Left kidney (tissue), 1 donor: ENCODE measurements at regions not wholly inside any gene's neighbourhood (a gene's known extent, or its start where the extent isn't known, plus 50 kb on each side); places are given as distances from the start of the nearest gene placed in this dataset.

Experiments used
- DNase-seq: peaks from one replicate; pipeline ENCODE4 v3.0.0-alpha.2; 2013

DNA sequence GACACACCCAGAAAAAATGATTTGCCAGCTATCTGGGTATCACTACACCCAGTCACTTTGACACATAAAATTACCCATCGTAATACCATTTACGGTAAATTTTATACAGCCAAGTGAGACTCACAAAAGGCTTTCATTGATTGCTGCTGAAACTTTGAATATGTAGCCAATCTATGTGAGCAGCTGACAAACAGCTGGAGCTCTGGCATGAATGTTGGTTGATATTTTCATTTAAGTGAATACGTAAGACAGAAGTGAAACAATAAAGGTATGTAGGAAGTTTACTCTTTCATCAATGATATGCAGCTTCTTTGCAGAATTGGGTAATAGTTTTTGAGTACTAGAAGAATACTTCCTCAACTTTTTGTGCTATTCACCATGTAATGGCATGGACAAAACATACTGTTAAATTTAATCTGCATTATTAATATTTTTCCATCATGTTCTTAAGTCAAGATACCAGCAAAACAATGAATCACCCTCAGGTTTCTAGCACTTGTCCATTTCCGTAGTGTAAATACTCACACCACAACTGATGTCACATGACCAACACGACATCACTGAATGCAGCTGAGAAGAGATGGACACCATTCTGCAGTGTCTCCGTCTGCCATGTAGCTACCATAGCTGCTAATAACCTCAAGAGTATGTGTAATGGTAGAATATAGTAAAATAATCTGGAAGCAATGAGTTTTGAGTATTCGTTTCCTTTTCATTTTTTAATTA, 205.9 kb upstream of the HES1 start:
- no peak for DNase-seq

- no peak for DNase-seq
Observed at GRCh38 chr3:193932136-193932535, 203.8 kb upstream of the HES1 start.

GRCh38 chr3:193932576-193932975, 203.4 kb upstream of the HES1 start:
- no peak for DNase-seq

DNA sequence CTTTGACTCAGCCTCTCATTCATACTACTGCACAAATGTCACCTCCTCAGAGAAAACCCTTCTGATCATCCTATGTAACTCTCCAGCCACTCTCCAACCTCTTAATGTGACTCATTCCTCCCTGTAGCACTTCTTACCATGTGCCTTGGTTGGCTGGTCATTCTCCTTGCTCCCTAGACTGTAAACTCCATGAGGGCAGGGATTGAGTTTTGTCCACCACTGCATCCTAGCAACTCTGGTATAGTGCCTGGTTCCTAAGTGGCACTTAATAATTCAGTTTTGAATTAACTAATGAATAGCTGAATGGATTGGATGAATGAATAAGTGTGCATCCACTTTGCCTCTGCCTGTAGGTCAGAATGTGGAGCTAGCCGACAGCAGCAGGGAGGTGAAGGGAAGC, 202.5 kb upstream of the HES1 start:
- DNase-seq = no peak

GRCh38 chr3:193935916-193936315, 200.0 kb upstream of the HES1 start:
- DNase-seq = no peak

DNA sequence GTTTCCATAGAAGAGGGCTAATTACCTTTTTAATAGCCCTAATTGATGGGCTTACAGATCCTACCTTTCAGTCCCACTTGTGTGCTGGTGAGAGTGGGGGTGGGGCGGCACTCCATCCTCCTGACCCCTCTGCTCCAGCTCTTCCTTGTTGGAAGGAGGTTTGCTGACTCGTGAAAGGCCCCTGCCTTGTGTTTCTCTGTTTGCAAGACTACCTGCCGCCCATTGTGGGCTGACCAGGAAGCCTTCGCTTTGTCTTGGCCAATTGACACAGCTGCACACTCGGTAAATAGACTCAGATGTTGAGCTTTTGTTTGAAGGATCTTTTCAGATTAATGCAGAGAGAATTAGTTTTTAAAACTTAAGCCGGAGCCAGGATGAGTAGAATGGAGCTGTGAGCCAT, 197.3 kb upstream of the HES1 start:
- no peak for DNase-seq

DNA sequence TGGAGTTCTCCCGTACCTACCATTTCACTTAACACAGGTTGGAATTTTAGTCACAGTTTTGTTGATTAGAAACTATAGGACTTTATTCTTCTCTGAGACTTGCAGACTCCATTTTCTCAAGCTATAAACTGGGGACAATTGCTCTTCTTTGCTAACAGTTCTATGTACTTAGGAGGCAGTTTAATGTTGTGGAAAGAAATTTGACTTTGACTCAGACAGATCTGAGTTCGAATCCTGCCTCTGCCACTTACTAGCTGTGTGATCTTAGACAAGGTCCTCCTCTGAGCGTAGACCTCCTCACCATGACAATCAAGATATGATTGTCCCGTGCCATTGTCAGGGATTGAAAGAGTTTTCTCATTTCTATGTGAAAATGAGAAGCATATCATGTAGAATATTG, 196.4 kb upstream of the HES1 start:
- DNase-seq = no peak

DNA sequence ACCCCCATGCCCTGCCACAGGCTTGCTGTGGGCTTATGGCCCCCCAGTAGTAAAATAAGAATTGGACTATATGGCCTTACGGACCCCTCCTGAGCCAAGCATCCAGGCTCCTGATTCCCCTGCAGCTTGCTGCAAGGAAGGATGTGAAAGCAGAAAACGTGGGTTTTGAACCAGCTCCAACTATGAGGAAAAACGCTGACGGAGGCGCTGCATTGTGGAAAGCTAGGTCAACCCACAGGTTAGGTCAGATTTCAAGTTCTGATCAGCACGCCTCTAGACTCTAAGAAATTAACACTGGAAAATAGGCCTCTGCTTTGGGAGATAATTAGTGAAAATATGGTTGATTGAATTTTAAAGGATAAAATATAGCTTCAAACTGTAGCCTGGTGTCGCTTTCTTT, 195.4 kb upstream of the HES1 start:
- DNase-seq = no peak

- DNase-seq = no peak
Observed at GRCh38 chr3:193941486-193941885, 194.5 kb upstream of the HES1 start.

DNA sequence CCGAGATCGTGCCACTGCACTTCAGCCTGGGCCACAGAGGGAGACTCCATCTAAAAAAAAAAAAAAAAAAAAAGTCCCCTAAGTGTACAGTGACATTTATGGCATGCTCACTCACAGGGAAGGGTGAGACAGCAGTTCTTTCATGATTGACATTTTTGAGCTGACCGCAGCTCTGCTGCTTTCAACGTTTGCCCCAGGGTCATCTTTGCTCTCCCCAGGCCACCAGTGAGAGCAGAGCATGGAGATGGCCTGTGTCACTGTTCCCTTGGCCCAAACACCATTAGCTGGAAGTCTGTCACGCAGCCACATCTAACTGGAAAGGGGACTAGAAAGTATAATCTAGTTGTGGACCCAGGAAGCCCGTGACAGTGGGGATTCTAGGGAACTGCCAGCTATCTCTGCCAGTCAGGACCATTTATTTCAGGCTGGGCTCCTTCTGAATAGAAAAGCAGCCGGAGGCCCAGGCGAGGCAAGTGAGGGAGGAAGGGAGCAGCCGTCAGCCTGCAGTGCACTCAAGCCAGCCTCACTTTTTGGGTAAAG, 193.4 kb upstream of the HES1 start:
- DNase-seq = no peak

GRCh38 chr3:193943200-193943599, 192.7 kb upstream of the HES1 start:
- DNase-seq = no peak

DNA sequence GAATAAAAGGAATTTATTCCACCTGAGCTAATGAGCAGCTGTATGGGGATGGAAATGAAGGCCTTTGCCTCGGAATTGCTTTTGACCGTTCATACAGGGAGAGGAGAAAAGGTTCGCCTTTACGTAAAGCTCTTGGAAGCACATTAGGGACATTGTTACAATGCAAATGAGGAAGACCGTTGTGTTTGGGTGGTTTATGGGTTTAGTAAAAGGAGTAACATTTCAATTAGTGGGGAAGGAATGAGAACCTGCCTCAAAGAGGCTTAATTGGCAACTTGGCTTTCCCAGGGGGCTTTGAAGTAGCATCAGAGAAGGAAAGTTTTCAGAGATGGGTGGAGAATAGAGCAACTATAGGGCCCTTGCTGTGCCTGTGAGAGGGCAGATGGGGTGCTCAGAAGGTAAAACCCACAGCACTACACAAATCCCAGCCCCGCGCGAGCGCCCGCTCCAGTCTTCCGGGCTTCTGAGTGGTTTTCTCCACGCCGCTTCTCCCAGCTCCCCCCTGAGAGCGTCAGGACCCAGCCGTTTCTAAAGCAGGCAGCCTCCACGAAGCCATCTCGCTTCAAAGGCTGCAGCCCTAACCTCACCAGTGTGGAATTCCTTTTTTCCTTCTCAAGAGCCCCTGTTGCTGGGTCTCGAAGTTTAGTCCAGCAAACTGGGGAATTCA, 192.0 kb upstream of the HES1 start:
- no peak for DNase-seq

- no peak for DNase-seq
Observed at GRCh38 chr3:193944518-193944884, 191.4 kb upstream of the HES1 start.

GRCh38 chr3:193945143-193945542, 190.8 kb upstream of the HES1 start:
- no peak for DNase-seq

GRCh38 chr3:193946945-193947344, 189.0 kb upstream of the HES1 start:
- DNase-seq = no peak

DNA sequence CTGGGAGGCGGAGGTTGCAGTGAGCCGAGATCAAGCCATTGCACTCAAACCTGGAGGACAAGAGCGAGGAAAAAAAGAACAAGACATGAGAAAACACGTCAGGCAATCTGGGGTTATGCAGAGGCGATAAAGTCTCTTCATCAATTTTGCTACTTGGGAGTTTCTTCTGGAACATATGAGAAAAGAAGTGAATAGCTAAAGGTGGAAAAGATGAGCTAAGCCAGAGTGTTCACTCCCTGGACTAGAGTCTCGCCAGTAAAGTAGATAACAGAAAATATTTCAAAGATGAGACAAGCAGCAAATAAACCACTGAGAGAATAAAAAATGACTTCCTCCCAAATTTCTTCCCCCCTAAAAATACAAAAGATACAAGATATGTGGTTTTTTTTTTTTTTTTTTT, 188.4 kb upstream of the HES1 start:
- DNase-seq = no peak

- no peak for DNase-seq
Observed at GRCh38 chr3:193948459-193948858, 187.5 kb upstream of the HES1 start.

- no peak for DNase-seq
Observed at GRCh38 chr3:193951859-193952258, 184.1 kb upstream of the HES1 start.

DNA sequence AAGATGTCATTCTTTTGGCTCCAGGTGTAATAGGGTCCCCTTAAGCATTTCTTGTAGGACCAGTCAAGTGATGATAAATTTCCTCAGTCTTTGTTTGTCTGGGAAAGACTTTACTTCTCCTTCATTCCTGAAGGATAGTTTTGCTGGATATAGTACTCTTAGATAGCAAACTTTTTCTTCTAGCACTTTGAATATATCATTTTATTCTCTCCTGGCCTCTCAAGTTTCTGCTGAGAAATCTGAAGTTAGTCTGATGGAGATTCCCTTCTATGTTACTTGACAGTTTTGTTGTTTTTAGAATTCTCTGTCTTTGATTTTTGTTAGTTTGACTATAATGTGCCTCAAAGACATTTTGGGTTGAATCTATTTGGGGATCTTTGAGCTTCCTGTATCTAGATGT, 181.2 kb upstream of the HES1 start:
- DNase-seq = no peak

DNA sequence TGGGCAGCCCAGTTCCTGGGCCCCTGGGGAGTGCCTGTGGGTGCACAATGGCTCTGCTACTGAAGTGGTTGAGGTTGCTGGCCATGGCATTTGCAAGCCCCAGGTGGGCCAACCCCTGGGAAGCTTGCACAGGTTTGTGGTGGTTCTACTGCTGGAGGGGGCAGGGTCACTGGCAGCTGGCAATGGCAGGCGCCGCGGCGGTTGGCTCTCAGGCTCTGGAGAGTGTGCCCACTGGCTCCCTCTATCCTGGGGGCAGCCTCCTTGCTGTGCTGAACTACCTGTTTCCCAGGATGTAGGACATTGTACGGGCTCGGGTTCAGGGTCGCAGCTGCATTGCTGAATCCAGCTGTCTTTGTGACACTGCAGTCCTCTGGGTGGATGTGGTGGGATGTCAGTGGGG, 180.2 kb upstream of the HES1 start:
- DNase-seq = no peak

DNA sequence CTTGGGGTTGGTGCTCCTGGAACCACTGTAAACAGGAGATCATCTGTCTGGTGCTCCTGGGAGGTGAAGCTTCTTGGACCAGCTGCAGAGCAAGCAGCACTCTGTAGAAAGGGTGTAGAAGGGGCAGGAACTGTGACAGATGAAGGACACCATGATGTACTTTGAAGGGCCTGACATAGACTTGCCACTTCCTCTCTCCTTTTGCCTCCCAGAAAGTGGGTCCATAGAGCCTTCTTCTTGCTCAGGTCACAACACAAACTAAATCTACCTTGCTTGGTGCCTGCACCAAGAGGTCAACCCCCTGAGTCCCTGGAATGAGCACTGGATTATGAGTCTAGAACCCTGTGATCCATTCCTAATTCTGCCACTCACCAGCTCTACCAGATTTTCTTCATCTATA, 176.1 kb upstream of the HES1 start:
- no peak for DNase-seq

GRCh38 chr3:193960487-193961274, 175.3 kb upstream of the HES1 start:
- DNase-seq = peak; percentile 78
